IMR-90 (cell line): ENCODE measurements at regions not wholly inside any gene's neighbourhood (a gene's known extent, or its start where the extent isn't known, plus 50 kb on each side); places are given as distances from the start of the nearest gene placed in this dataset.

ENCODE experiments used
- ATAC-seq: fragments of 200-7000 bp; cut with Tn5 transposase; 2 replicates; pipeline ENCODE4 v1.9.1; 2020; ENCODE audit warnings: low read depth, mild to moderate bottlenecking, moderate library complexity
- BruUV-seq: library from RNA; stranded (reverse); fragments of 400-500 nt; replicated peaks from 2 replicates; lab custom pipeline; 2021; lab: Mats Ljungman, UMichigan
- CTCF ChIA-PET: fragments of 300-600 bp; formaldehyde crosslinking; extraction: SDS; loops from one replicate; lab custom pipeline; 2021; ENCODE audit warnings: antibody characterized with exemption; lab: Yijun Ruan, JAX
- POLR2A ChIA-PET: fragments of 300-600 bp; sonication (Branson Sonifier 250); formaldehyde crosslinking; loops from one replicate; lab custom pipeline; 2022; ENCODE audit warnings: antibody characterized with exemption; ENCODE audit not compliant: unreplicated experiment; lab: Charles Lee
- DNase-seq: peaks from one replicate; pipeline ENCODE4 v3.0.0; 2013
- H2AFZ ChIP-seq: replicated peaks from 2 replicates; pipeline ENCODE3; 2013; ENCODE audit warnings: low read length, mild to moderate bottlenecking; ENCODE audit not compliant: poor library complexity
- H2AK5ac ChIP-seq: 2 replicates; pipeline ENCODE4 v1.6.1; 2013; ENCODE audit warnings: low read depth, low read length, inconsistent platforms
- H2AK9ac ChIP-seq: replicated peaks from 2 replicates; pipeline ENCODE3; 2013; ENCODE audit warnings: mild to moderate bottlenecking, low read depth, low read length, moderate library complexity; ENCODE audit not compliant: poor library complexity
- H2BK120ac ChIP-seq: 2 replicates; pipeline ENCODE4 v1.6.1; 2013; ENCODE audit warnings: low read depth, low read length, inconsistent platforms
- H2BK15ac ChIP-seq: 3 replicates; pipeline ENCODE4 v1.6.1; 2013; ENCODE audit warnings: low read depth, low read length, inconsistent platforms
- H2BK20ac ChIP-seq: 2 replicates; pipeline ENCODE4 v1.6.1; 2013; ENCODE audit warnings: low read depth, mild to moderate bottlenecking, inconsistent platforms, low read length, moderate library complexity
- H2BK5ac ChIP-seq: 2 replicates; pipeline ENCODE4 v1.6.1; 2013; ENCODE audit warnings: mild to moderate bottlenecking, low read depth, low read length, inconsistent platforms; ENCODE audit not compliant: poor library complexity, severe bottlenecking
- H3K14ac ChIP-seq: replicated peaks from 2 replicates; pipeline ENCODE4 v1.6.1; 2013; ENCODE audit warnings: low read depth, low read length, inconsistent platforms
- H3K18ac ChIP-seq: 2 replicates; pipeline ENCODE4 v1.6.1; 2013; ENCODE audit warnings: low read depth, low read length, control low read depth
- H3K23ac ChIP-seq: 2 replicates; pipeline ENCODE4 v1.6.1; 2013; ENCODE audit warnings: low read depth, low read length, inconsistent platforms
- H3K27ac ChIP-seq: 2 replicates; pipeline ENCODE4 v1.5.1; 2013; ENCODE audit warnings: mild to moderate bottlenecking, control low read depth, low read length; ENCODE audit not compliant: insufficient read depth
- H3K27me3 ChIP-seq: 2 replicates; pipeline ENCODE4 v1.6.1; 2013; ENCODE audit warnings: low read length; ENCODE audit not compliant: control insufficient read depth, insufficient read depth
- H3K36me3 ChIP-seq: 2 replicates; pipeline ENCODE4 v1.6.1; 2013; ENCODE audit warnings: low read length, mixed read lengths; ENCODE audit not compliant: control insufficient read depth, insufficient read depth
- H3K4ac ChIP-seq: 2 replicates; pipeline ENCODE4 v1.6.1; 2013; ENCODE audit warnings: low read depth, low read length, inconsistent platforms
- H3K4me1 ChIP-seq: 2 replicates; pipeline ENCODE4 v1.6.1; 2013; ENCODE audit warnings: low read length, mixed read lengths; ENCODE audit not compliant: control insufficient read depth, insufficient read depth
- H3K4me2 ChIP-seq: 2 replicates; pipeline ENCODE4 v1.6.1; 2013; ENCODE audit warnings: low read depth, mild to moderate bottlenecking, control low read depth, low read length, moderate library complexity
- H3K4me3 ChIP-seq: 2 replicates; pipeline ENCODE4 v1.5.1; 2013; ENCODE audit warnings: low read depth, mild to moderate bottlenecking, control low read depth, low read length, moderate library complexity; ENCODE audit not compliant: insufficient read depth
- H3K56ac ChIP-seq: 2 replicates; pipeline ENCODE4 v1.6.1; 2013; ENCODE audit warnings: low read length, inconsistent platforms; ENCODE audit not compliant: insufficient read depth; ENCODE audit errors: extremely low read depth
- H3K79me1 ChIP-seq, 2 experiments: 2 replicates each; pipeline ENCODE4 v1.6.1; 2013; ENCODE audit warnings: low read length in 2 of 2, inconsistent platforms in 1 of 2, low read depth in 1 of 2
- H3K9ac ChIP-seq: 2 replicates; pipeline ENCODE4 v1.6.1; 2013; ENCODE audit warnings: low read depth, low read length, control low read depth
- H3K9me1 ChIP-seq: 2 replicates; pipeline ENCODE4 v1.6.1; 2013; ENCODE audit warnings: low read length, inconsistent platforms; ENCODE audit not compliant: insufficient read depth
- H3K9me3 ChIP-seq: 2 replicates; pipeline ENCODE4 v1.6.1; 2013; ENCODE audit warnings: low read length; ENCODE audit not compliant: control insufficient read depth, insufficient read depth
- H4K20me1 ChIP-seq: 2 replicates; pipeline ENCODE4 v1.6.1; 2013; ENCODE audit warnings: low read length, inconsistent platforms; ENCODE audit not compliant: insufficient read depth
- H4K5ac ChIP-seq: 2 replicates; pipeline ENCODE4 v1.6.1; 2013; ENCODE audit warnings: mild to moderate bottlenecking, low read depth, low read length, control low read depth
- H4K8ac ChIP-seq, 2 experiments: 2 replicates each; pipeline ENCODE4 v1.6.1; 2013; ENCODE audit warnings: low read depth in 2 of 2, low read length in 2 of 2, control low read depth in 1 of 2, inconsistent platforms in 1 of 2
- H4K91ac ChIP-seq: 2 replicates; pipeline ENCODE4 v1.6.1; 2013; ENCODE audit warnings: low read depth, low read length, inconsistent platforms; ENCODE audit not compliant: insufficient read depth
- BHLHE40 ChIP-seq: fragments of 150-350 bp; IDR thresholded peaks from 2 replicates; pipeline ENCODE4 v1.6.1; 2016; ENCODE audit warnings: mild to moderate bottlenecking, low read depth, low read length
- CEBPB ChIP-seq: IDR thresholded peaks from 2 replicates; pipeline ENCODE4 v1.6.1; 2012; ENCODE audit warnings: low read depth, low read length, improper control_type of control experiment
- CHD1 ChIP-seq: IDR thresholded peaks from 2 replicates; pipeline ENCODE4 v1.6.1; 2012; ENCODE audit warnings: low read depth, low read length, improper control_type of control experiment
- CTCF ChIP-seq: conservative IDR thresholded peaks from 2 replicates; pipeline ENCODE4 v1.5.1; 2012; ENCODE audit warnings: mild to moderate bottlenecking, low read depth, low read length, improper control_type of control experiment
- ELK1 ChIP-seq: fragments of 150-350 bp; IDR thresholded peaks from 2 replicates; pipeline ENCODE4 v1.6.1; 2016; ENCODE audit warnings: low read depth, mild to moderate bottlenecking, low read length, moderate library complexity, borderline replicate concordance
- FOS ChIP-seq: fragments of 150-350 bp; IDR thresholded peaks from 2 replicates; pipeline ENCODE4 v1.6.1; 2016; ENCODE audit warnings: low read depth, low read length
- MAFK ChIP-seq: IDR thresholded peaks from 2 replicates; pipeline ENCODE4 v1.6.1; 2012; ENCODE audit warnings: low read depth, low read length, improper control_type of control experiment
- MAZ ChIP-seq: IDR thresholded peaks from 2 replicates; pipeline ENCODE4 v1.6.1; 2012; ENCODE audit warnings: low read depth, mild to moderate bottlenecking, low read length, improper control_type of control experiment, moderate library complexity, borderline replicate concordance
- MXI1 ChIP-seq: IDR thresholded peaks from 2 replicates; pipeline ENCODE4 v1.6.1; 2012; ENCODE audit warnings: low read depth, mild to moderate bottlenecking, low read length, moderate library complexity, borderline replicate concordance
- NFE2L2 ChIP-seq: fragments of 150-350 bp; IDR thresholded peaks from 2 replicates; pipeline ENCODE4 v1.6.1; 2016; ENCODE audit warnings: low read depth, mild to moderate bottlenecking, low read length
- POLR2A ChIP-seq: IDR thresholded peaks from 2 replicates; pipeline ENCODE4 v1.6.1; 2012; ENCODE audit warnings: mild to moderate bottlenecking, low read depth, low read length
- RAD21 ChIP-seq: IDR thresholded peaks from 2 replicates; pipeline ENCODE4 v1.6.1; 2012; ENCODE audit warnings: low read length, improper control_type of control experiment
- RCOR1 ChIP-seq: IDR thresholded peaks from 2 replicates; pipeline ENCODE4 v1.6.1; 2012; ENCODE audit warnings: mild to moderate bottlenecking, low read length, improper control_type of control experiment; ENCODE audit not compliant: insufficient replicate concordance
- RFX5 ChIP-seq: IDR thresholded peaks from 2 replicates; pipeline ENCODE4 v1.8.0; 2012; ENCODE audit warnings: low read depth, mild to moderate bottlenecking, low read length, moderate library complexity
- SMC3 ChIP-seq: fragments of 150-350 bp; IDR thresholded peaks from 2 replicates; pipeline ENCODE4 v1.6.1; 2016; ENCODE audit warnings: low read depth, mild to moderate bottlenecking, antibody characterized with exemption, low read length, moderate library complexity
- USF2 ChIP-seq: fragments of 150-350 bp; IDR thresholded peaks from 2 replicates; pipeline ENCODE4 v1.6.1; 2017; ENCODE audit warnings: mild to moderate bottlenecking, antibody characterized with exemption, low read length, low read depth
- WGBS, 2 experiments: methylation state at CpG; one replicate each; pipeline versions ENCODE4 v1.1.5 to v1.1.7; 2013; ENCODE audit warnings: missing lambda C conversion rate in 2 of 2; ENCODE audit not compliant: insufficient read length in 1 of 2; ENCODE audit errors: extremely low coverage in 2 of 2; 5-methylcytosine and 5-hydroxymethylcytosine counted together
- dilution Hi-C: fragments of 300-500 bp; cut with HindIII; formaldehyde crosslinking; loops from one replicate; pipeline ENCODE4 v1.14.3; 2018; ENCODE audit warnings: low sequenced_read_pairs; ENCODE audit not compliant: unreplicated experiment
- in situ Hi-C: fragments of 300-500 bp; cut with MboI; formaldehyde crosslinking; loops from 3 replicates; pipeline ENCODE4 v1.14.3; 2019; ENCODE audit warnings: low sequenced_read_pairs, inconsistent platforms, mixed read lengths
- intact Hi-C: fragments of 100-400 bp; cut with micrococcal nuclease; formaldehyde crosslinking; loops from 2 replicates; pipeline ENCODE4 v1.10.0; 2022

- Histone ChIP-seq H2AK5ac (no peak overlapping the region), H3K4me1 (no peaks in the 10 kb centered on the region), H4K5ac (no peak overlapping the region), H2AK9ac (no peak overlapping the region), H3K4me3 (no peak overlapping the region), H3K9me3 (peaks cover 3% of the 10 kb centered on the region; the same call in 1 of the 2 replicates), H2AFZ (no peak overlapping the region), H3K9ac (no peak overlapping the region), H3K4me2 (no peak overlapping the region), H4K20me1 (no peaks in the 10 kb centered on the region), H4K8ac (no peak overlapping the region), H3K23ac (no peak overlapping the region), H3K27ac (no peak overlapping the region), H4K91ac (no peak overlapping the region), H3K79me1 (no peaks in the 10 kb centered on the region), H3K14ac (no peak overlapping the region), H2BK15ac (no peak overlapping the region), H2BK5ac (no peak overlapping the region), H2BK20ac (no peak overlapping the region), H3K9me1 (no peaks in the 10 kb centered on the region), H3K18ac (no peak overlapping the region), H3K27me3 (no peaks in the 10 kb centered on the region), H3K4ac (no peak overlapping the region), H3K56ac (no peak overlapping the region), H3K36me3 (no peaks in the 10 kb centered on the region), H2BK120ac (no peak overlapping the region)
- TF ChIP-seq RFX5 = no peak
- TF ChIP-seq BHLHE40 = no peak
- TF ChIP-seq FOS = no peak
- no peak for TF ChIP-seq RAD21
- no peak for TF ChIP-seq POLR2A
- no peak for TF ChIP-seq MAFK
- no peak for TF ChIP-seq MAZ
- no peak for TF ChIP-seq MXI1
- TF ChIP-seq SMC3 = no peak
- no peak for TF ChIP-seq ELK1
- no peak for TF ChIP-seq USF2
- no peak for TF ChIP-seq CHD1
- no peak for TF ChIP-seq RCOR1
- no peak for TF ChIP-seq CEBPB
- TF ChIP-seq NFE2L2 = no peak
- no peak for TF ChIP-seq CTCF
- BruUV-seq = no TSS peak
- no CpG with 5 or more reads among the region's 2 CpGs for WGBS, 2 experiments
- no peak for DNase-seq
- in situ Hi-C loops (no loop called here), dilution Hi-C loops (no loop called here), intact Hi-C loops (no loop called here)
- no peak for ATAC-seq
- ChIA-PET CTCF (no interaction called here), POLR2A (no interaction called here)
Observed at GRCh38 chr12:17104801-17105200, 498.8 kb upstream of the LMO3 start.
